GM23338 (cell line): ENCODE measurements at regions not wholly inside any gene's neighbourhood (a gene's known extent, or its start where the extent isn't known, plus 50 kb on each side); places are given as distances from the start of the nearest gene placed in this dataset.
A peak's percentile ranks its signal among the peaks of the same experiment; 100 is the strongest.

Experiments used
- ATAC-seq: fragments of 200-7000 bp; cut with Tn5 transposase; 3 replicates; pipeline ENCODE4 v1.9.1; 2020
- DNase-seq: peaks from one replicate; pipeline ENCODE4 v3.0.0-alpha.2; 2015; ENCODE audit warnings: low spot score
- H2AFZ ChIP-seq: fragments of 200-600 bp; sonication (generic); 2 replicates; pipeline ENCODE4 v1.8.0; 2016; ENCODE audit warnings: antibody characterized with exemption, mild to moderate bottlenecking, moderate library complexity
- H3F3A ChIP-seq: fragments of 200-600 bp; sonication (generic); replicated peaks from 2 replicates; pipeline ENCODE4 v1.8.0; 2017; ENCODE audit warnings: antibody characterized with exemption, mixed run types, low read depth
- H3K27ac ChIP-seq: fragments of 200-600 bp; sonication (generic); 2 replicates; pipeline ENCODE4 v1.6.1; 2016; ENCODE audit warnings: low read depth
- H3K27me3 ChIP-seq: fragments of 200-600 bp; sonication (generic); 2 replicates; pipeline ENCODE4 v1.8.0; 2016; ENCODE audit warnings: mild to moderate bottlenecking, mixed run types, moderate library complexity; ENCODE audit not compliant: insufficient read depth
- H3K36me3 ChIP-seq: fragments of 200-600 bp; sonication (generic); 2 replicates; pipeline ENCODE4 v1.8.0; 2016; ENCODE audit warnings: mild to moderate bottlenecking; ENCODE audit not compliant: insufficient read depth
- H3K4me1 ChIP-seq: fragments of 200-600 bp; sonication (generic); 2 replicates; pipeline ENCODE4 v1.8.0; 2016; ENCODE audit warnings: mild to moderate bottlenecking, moderate library complexity; ENCODE audit not compliant: insufficient read depth
- H3K4me2 ChIP-seq: fragments of 200-600 bp; sonication (generic); 2 replicates; pipeline ENCODE4 v1.7.1; 2017; ENCODE audit warnings: mixed run types
- H3K4me3 ChIP-seq: fragments of 200-600 bp; sonication (generic); 2 replicates; pipeline ENCODE4 v1.6.1; 2016; ENCODE audit warnings: mixed run types
- H3K79me2 ChIP-seq: fragments of 200-600 bp; sonication (generic); replicated peaks from 2 replicates; pipeline ENCODE4 v1.8.0; 2017; ENCODE audit warnings: mild to moderate bottlenecking; ENCODE audit not compliant: insufficient read depth
- H3K9me2 ChIP-seq: fragments of 200-600 bp; sonication (generic); 2 replicates; pipeline ENCODE4 v1.8.0; 2017; ENCODE audit not compliant: insufficient read depth
- H4K20me1 ChIP-seq: fragments of 200-600 bp; sonication (generic); replicated peaks from 2 replicates; pipeline ENCODE4 v1.8.0; 2017; ENCODE audit warnings: mild to moderate bottlenecking; ENCODE audit not compliant: insufficient read depth
- H3K27ac Mint-ChIP-seq: 2 replicates; pipeline ENCODE4 v1.8.0; 2020; ENCODE audit warnings: inconsistent platforms, mild to moderate bottlenecking, moderate library complexity, mixed read lengths
- H3K27me3 Mint-ChIP-seq: 3 replicates; pipeline ENCODE4 v1.8.0; 2022; ENCODE audit warnings: low read depth, mild to moderate bottlenecking, moderate library complexity, mixed read lengths, inconsistent platforms; ENCODE audit not compliant: insufficient read depth, poor library complexity
- H3K36me3 Mint-ChIP-seq: 3 replicates; pipeline ENCODE4 v1.8.0; 2021; ENCODE audit warnings: low read depth, mild to moderate bottlenecking, inconsistent platforms, moderate library complexity, mixed read lengths
- H3K4me1 Mint-ChIP-seq: 3 replicates; pipeline ENCODE4 v1.8.0; 2020; ENCODE audit warnings: mild to moderate bottlenecking, inconsistent platforms, mixed read lengths
- H3K4me3 Mint-ChIP-seq: 3 replicates; pipeline ENCODE4 v1.8.0; 2021; ENCODE audit warnings: moderate library complexity, mild to moderate bottlenecking, inconsistent platforms, mixed read lengths
- H3K9me3 Mint-ChIP-seq: 3 replicates; pipeline ENCODE4 v1.8.0; 2020; ENCODE audit warnings: moderate library complexity, mild to moderate bottlenecking, inconsistent platforms, mixed read lengths
- CREB1 ChIP-seq: fragments of 250-450 bp; sonication (Bioruptor Pico); IDR thresholded peaks from 2 replicates; pipeline ENCODE4 v1.5.0; 2020; ENCODE audit warnings: low read depth, mild to moderate bottlenecking, moderate library complexity
- EZH2 ChIP-seq: fragments of 200-600 bp; sonication (generic); IDR thresholded peaks from one replicate; pipeline ENCODE4 v1.8.0; 2017; ENCODE audit warnings: antibody characterized with exemption, mild to moderate bottlenecking, low read depth; ENCODE audit not compliant: unreplicated experiment
- EZH2phosphoT487 ChIP-seq: fragments of 200-600 bp; sonication (generic); IDR thresholded peaks from one replicate; pipeline ENCODE4 v1.8.1; 2018; ENCODE audit warnings: antibody characterized with exemption; ENCODE audit not compliant: unreplicated experiment
- JUNB ChIP-seq: IDR thresholded peaks from one replicate; pipeline ENCODE4 v1.6.1; 2016; ENCODE audit warnings: antibody characterized with exemption; ENCODE audit not compliant: unreplicated experiment
- NANOG ChIP-seq: IDR thresholded peaks from 2 replicates; pipeline ENCODE4 v1.6.1; 2016; ENCODE audit warnings: antibody characterized with exemption, borderline replicate concordance
- POLR2AphosphoS5 ChIP-seq: IDR thresholded peaks from 2 replicates; pipeline ENCODE4 v1.6.1; 2016; ENCODE audit warnings: antibody characterized with exemption, low read depth
- STAT1 ChIP-seq: IDR thresholded peaks from one replicate; pipeline ENCODE4 v1.6.1; 2016; ENCODE audit warnings: antibody characterized with exemption; ENCODE audit not compliant: unreplicated experiment
- ZNF114 ChIP-seq: fragments of 250-450 bp; sonication (Bioruptor Pico); IDR thresholded peaks from 2 replicates; pipeline ENCODE4 v1.5.0; 2020; ENCODE audit warnings: mild to moderate bottlenecking, moderate library complexity
- TF ChIP-seq, protein P1 (sequence below), 2 experiments: fragments of 200-600 bp in 1 of 2; sonication (generic) in 1 of 2; conservative IDR thresholded peaks; 2 replicates each; pipeline versions ENCODE4 v1.5.1 to v1.6.1; 2016 to 2017; ENCODE audit warnings: antibody characterized with exemption in 2 of 2, low read depth in 2 of 2, mild to moderate bottlenecking in 2 of 2, moderate library complexity in 1 of 2

DNA sequence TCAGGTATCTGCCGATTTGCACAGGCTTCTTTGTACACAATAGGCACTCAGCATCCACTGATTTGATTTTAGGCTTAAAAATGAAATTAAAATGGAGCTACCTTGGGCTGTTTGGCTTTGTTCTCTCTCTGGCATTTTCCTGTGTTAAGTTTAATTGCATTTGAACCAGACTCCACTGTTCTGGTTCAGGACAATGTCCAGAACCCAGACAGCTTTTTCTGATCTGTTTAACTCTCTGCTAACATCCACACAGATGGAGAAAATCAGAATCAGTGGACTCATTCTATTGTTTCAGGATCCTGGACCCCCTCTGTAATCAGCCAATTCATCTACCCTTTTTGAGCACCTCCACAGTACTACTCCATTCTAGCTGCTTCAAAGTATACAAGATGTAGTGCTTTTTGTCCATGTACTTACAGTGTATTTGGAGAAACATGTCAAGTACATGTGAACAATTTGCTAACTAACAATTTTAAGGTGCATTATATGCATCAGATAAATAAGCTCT lies 248.1 kb downstream of the PTBP2 start:
- Mint-ChIP-seq H3K27me3 (peaks cover 2% of the 10 kb centered on the region), H3K4me3 (no peak overlapping the region), H3K36me3 (no peaks in the 10 kb centered on the region), H3K4me1 (no peaks in the 10 kb centered on the region), H3K27ac (no peak overlapping the region), H3K9me3 (no peaks in the 10 kb centered on the region)
- Histone ChIP-seq H3K27ac (no peak overlapping the region), H3F3A (no peaks in the 10 kb centered on the region), H3K4me1 (no peaks in the 10 kb centered on the region), H3K27me3 (no peaks in the 10 kb centered on the region), H2AFZ (no peak overlapping the region), H3K36me3 (no peaks in the 10 kb centered on the region), H3K79me2 (no peaks in the 10 kb centered on the region), H3K9me2 (no peaks in the 10 kb centered on the region), H3K4me3 (no peak overlapping the region), H4K20me1 (no peaks in the 10 kb centered on the region), H3K4me2 (no peak overlapping the region)
- TF ChIP-seq, protein P1, sequence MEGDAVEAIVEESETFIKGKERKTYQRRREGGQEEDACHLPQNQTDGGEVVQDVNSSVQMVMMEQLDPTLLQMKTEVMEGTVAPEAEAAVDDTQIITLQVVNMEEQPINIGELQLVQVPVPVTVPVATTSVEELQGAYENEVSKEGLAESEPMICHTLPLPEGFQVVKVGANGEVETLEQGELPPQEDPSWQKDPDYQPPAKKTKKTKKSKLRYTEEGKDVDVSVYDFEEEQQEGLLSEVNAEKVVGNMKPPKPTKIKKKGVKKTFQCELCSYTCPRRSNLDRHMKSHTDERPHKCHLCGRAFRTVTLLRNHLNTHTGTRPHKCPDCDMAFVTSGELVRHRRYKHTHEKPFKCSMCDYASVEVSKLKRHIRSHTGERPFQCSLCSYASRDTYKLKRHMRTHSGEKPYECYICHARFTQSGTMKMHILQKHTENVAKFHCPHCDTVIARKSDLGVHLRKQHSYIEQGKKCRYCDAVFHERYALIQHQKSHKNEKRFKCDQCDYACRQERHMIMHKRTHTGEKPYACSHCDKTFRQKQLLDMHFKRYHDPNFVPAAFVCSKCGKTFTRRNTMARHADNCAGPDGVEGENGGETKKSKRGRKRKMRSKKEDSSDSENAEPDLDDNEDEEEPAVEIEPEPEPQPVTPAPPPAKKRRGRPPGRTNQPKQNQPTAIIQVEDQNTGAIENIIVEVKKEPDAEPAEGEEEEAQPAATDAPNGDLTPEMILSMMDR (conservative IDR thresholded peaks at IDR 0.05; ENCODE audit: low read depth in 2 of 2): no peak
- TF ChIP-seq JUNB (no peak), STAT1 (no peak), EZH2 (no peak), POLR2AphosphoS5 (no peak), NANOG (no peak)
- DNase-seq (no peak), ATAC-seq (no peak)

DNA sequence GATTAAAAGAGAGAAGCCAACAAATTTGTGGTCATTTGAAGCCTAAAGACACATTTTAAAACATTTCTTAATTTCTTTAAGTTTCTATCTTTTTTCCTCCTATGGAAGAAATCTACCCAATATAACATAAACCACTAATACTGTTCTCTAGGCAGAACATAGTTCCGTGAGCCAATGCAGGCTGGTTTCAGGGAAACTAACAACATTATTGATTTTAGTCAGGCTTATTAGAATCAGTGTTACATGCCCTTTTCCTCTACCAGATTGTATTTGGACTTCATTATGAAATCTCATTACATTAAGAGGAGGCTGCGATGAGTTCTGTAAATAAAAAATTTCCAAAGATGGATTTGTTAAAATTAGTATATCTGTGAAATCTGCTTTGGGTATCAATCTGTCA lies 249.9 kb downstream of the PTBP2 start:
- H3K4me2 ChIP-seq: no peak overlapping the region
- no peak for DNase-seq
- no peaks in the 10 kb centered on the region for H4K20me1 ChIP-seq
- no peak overlapping the region for H3K27ac ChIP-seq
- no peak overlapping the region for H3K4me3 ChIP-seq
- no peaks in the 10 kb centered on the region for H3K9me3 Mint-ChIP-seq
- no peaks in the 10 kb centered on the region for H3K9me2 ChIP-seq
- no peak for TF ChIP-seq ZNF114 (CRISPR knock-in tag)
- H3K36me3 Mint-ChIP-seq: no peaks in the 10 kb centered on the region
- H2AFZ ChIP-seq: peak overlapping the region; percentile 43; the same call in 1 of the 2 replicates
- no peak overlapping the region for H3K27ac Mint-ChIP-seq
- no peaks in the 10 kb centered on the region for H3K27me3 ChIP-seq
- no peak overlapping the region for H3K4me3 Mint-ChIP-seq
- no peak for ATAC-seq
- no peaks in the 10 kb centered on the region for H3K4me1 ChIP-seq
- no peaks in the 10 kb centered on the region for H3K79me2 ChIP-seq
- peaks cover 2% of the 10 kb centered on the region for H3K27me3 Mint-ChIP-seq
- H3F3A ChIP-seq: no peaks in the 10 kb centered on the region
- no peaks in the 10 kb centered on the region for H3K36me3 ChIP-seq
- no peaks in the 10 kb centered on the region for H3K4me1 Mint-ChIP-seq

DNA sequence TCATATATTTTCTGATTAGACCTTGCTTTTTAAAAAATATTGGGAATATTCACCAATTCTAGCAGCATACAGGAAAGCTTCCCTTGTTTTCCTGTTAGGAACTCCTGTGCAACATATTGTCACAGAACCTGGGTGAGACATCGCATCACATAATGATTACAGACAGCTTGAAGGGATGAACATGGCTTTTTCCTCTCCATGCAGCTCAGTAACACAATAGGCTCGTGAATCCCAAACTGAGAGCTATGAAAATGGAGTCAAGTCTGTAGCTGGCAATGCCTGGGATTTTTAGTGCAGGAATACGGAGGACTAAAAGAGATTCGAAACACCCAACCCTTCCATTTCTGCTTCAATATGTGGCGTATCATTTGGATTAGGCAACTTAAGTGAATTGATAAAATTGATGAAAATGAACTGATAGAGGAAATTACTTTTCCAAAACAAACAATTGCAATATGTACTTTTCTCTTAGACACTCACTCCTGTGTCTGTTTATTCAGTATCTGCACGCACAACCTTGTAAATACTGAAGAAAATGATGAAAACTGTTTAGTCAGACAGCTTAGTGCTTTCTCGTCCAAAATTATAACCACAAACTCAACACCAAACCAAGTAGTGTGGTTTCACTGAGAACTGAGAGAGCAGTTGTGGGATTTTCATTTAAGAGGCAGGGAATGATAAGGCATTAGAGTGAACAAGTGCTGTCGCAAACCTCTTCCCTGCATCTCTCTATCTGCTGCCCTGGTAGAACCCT lies 250.4 kb downstream of the PTBP2 start:
- no peaks in the 10 kb centered on the region for H4K20me1 ChIP-seq
- no peak overlapping the region for H3K4me2 ChIP-seq
- no peak overlapping the region for H3K4me3 Mint-ChIP-seq
- ATAC-seq (no peak), DNase-seq (no peak)
- no peak overlapping the region; the same call in 1 of the 2 replicates for H2AFZ ChIP-seq
- H3K9me3 Mint-ChIP-seq: no peaks in the 10 kb centered on the region
- no peaks in the 10 kb centered on the region for H3K27me3 ChIP-seq
- no peaks in the 10 kb centered on the region for H3K79me2 ChIP-seq
- peaks cover 2% of the 10 kb centered on the region for H3K27me3 Mint-ChIP-seq
- no peaks in the 10 kb centered on the region for H3K4me1 ChIP-seq
- H3K4me1 Mint-ChIP-seq: no peaks in the 10 kb centered on the region
- H3K4me3 ChIP-seq: no peak overlapping the region
- H3K27ac ChIP-seq: no peak overlapping the region
- H3K36me3 ChIP-seq: no peaks in the 10 kb centered on the region
- H3K9me2 ChIP-seq: no peaks in the 10 kb centered on the region
- H3K36me3 Mint-ChIP-seq: no peaks in the 10 kb centered on the region
- H3F3A ChIP-seq: no peaks in the 10 kb centered on the region
- no peak overlapping the region for H3K27ac Mint-ChIP-seq
- TF ChIP-seq EZH2phosphoT487: no peak
- no peak for TF ChIP-seq ZNF114 (CRISPR knock-in tag)
- no peak for TF ChIP-seq CREB1
- TF ChIP-seq, protein P1 (conservative IDR thresholded peaks at IDR 0.05; ENCODE audit: low read depth in 2 of 2): no peak
